Endothelial cell of umbilical vein (primary cell): ENCODE measurements at regions not wholly inside any gene's neighbourhood (a gene's known extent, or its start where the extent isn't known, plus 50 kb on each side); places are given as distances from the start of the nearest gene placed in this dataset.

Experiments
- BruUV-seq: library from RNA; stranded (reverse); fragments of 400-500 nt; replicated peaks from 2 replicates; lab custom pipeline; 2021; lab: Mats Ljungman, UMichigan
- CTCF ChIA-PET: fragments of 300-600, 350-600 bp; sonication (Branson Sonifier 250); formaldehyde crosslinking; loops from one replicate; lab custom pipeline; 2021; ENCODE audit warnings: antibody characterized with exemption, inconsistent platforms; lab: Charles Lee
- POLR2A ChIA-PET: fragments of 300-600, 350-600 bp; sonication (Branson Sonifier 250); formaldehyde crosslinking; loops from one replicate; lab custom pipeline; 2021; ENCODE audit warnings: antibody characterized with exemption, inconsistent platforms; lab: Charles Lee
- DNase-seq: peaks from one replicate; pipeline ENCODE4 v3.0.0-alpha.2; 2011; ENCODE audit warnings: low read depth, low spot score
- FAIRE-seq: peaks from 2 replicates; lab custom pipeline; 2011; peaks lifted over from hg19 to GRCh38; lab: Jason Lieb, UNC
- H2AFZ ChIP-seq: 2 replicates; pipeline ENCODE4 v1.6.0; 2012; ENCODE audit warnings: low read depth, low read length, control low read depth, inconsistent platforms
- H3K27ac ChIP-seq: 2 replicates; pipeline ENCODE4 v1.5.1; 2011; ENCODE audit warnings: low read depth, mild to moderate bottlenecking, control low read depth, low read length, moderate library complexity; ENCODE audit not compliant: insufficient read depth
- H3K27me3 ChIP-seq, 2 experiments: 2 replicates each; pipeline versions ENCODE4 v1.6.0 to v1.6.1; 2011; ENCODE audit warnings: low read length in 2 of 2, mixed read lengths in 1 of 2; ENCODE audit not compliant: control insufficient read depth in 2 of 2, insufficient read depth in 2 of 2
- H3K36me3 ChIP-seq, 2 experiments: 2 replicates in 1 of 2; 3 replicates in 1 of 2; pipeline ENCODE4 v1.5.1; 2011; ENCODE audit warnings: low read length in 2 of 2, mild to moderate bottlenecking in 1 of 2, moderate library complexity in 1 of 2; ENCODE audit not compliant: control insufficient read depth in 2 of 2, insufficient read depth in 2 of 2; ENCODE audit errors: extremely low read depth in 1 of 2
- H3K4me1 ChIP-seq: 3 replicates; pipeline ENCODE4 v1.5.1; 2011; ENCODE audit warnings: mild to moderate bottlenecking, low read length; ENCODE audit not compliant: control insufficient read depth, insufficient read depth; ENCODE audit errors: extremely low read depth
- H3K4me2 ChIP-seq: 2 replicates; pipeline ENCODE4 v1.6.1; 2011; ENCODE audit warnings: low read length, control low read depth, mixed read lengths; ENCODE audit not compliant: insufficient read depth
- H3K4me3 ChIP-seq, 3 experiments: fragments of 200-600 bp in 1 of 3; sonication (generic), shearing (Covaris generic) in 1 of 3; replicated peaks in 1 of 3; 2 replicates each; pipeline ENCODE4 v1.5.1; 2011 to 2016; ENCODE audit warnings: control low read depth in 3 of 3, low read length in 3 of 3, mild to moderate bottlenecking in 2 of 3, inconsistent platforms in 1 of 3, low read depth in 1 of 3, moderate library complexity in 1 of 3; ENCODE audit not compliant: insufficient read depth in 1 of 3
- H3K79me2 ChIP-seq: 2 replicates; pipeline ENCODE4 v1.6.0; 2012; ENCODE audit warnings: low read length, inconsistent platforms; ENCODE audit not compliant: control insufficient read depth, insufficient read depth
- H3K9ac ChIP-seq: replicated peaks from 2 replicates; pipeline ENCODE3; 2011; ENCODE audit warnings: low read length, control low read depth; ENCODE audit not compliant: insufficient read depth; ENCODE audit errors: extremely low read depth
- H3K9me1 ChIP-seq: replicated peaks from 3 replicates; pipeline ENCODE4 v1.6.0; 2011; ENCODE audit warnings: mild to moderate bottlenecking, low read length; ENCODE audit not compliant: control insufficient read depth, insufficient read depth; ENCODE audit errors: extremely low read depth
- H3K9me3 ChIP-seq: replicated peaks from 2 replicates; pipeline ENCODE4 v1.5.1; 2012; ENCODE audit warnings: low read length, inconsistent platforms; ENCODE audit not compliant: control insufficient read depth, insufficient read depth
- H4K20me1 ChIP-seq: replicated peaks from 2 replicates; pipeline ENCODE3; 2011; ENCODE audit warnings: mild to moderate bottlenecking, low read length; ENCODE audit not compliant: control insufficient read depth, insufficient read depth; ENCODE audit errors: extremely low read depth
- CTCF ChIP-seq, 2 donors: IDR thresholded peaks; 1 replicate in 1 of 2; 2 replicates in 1 of 2; pipeline ENCODE4 v1.5.1; 2011; ENCODE audit warnings: low read length in 2 of 2, mild to moderate bottlenecking in 2 of 2, moderate library complexity in 2 of 2, control low read depth in 1 of 2, inconsistent platforms in 1 of 2, low read depth in 1 of 2; ENCODE audit not compliant: insufficient read depth in 1 of 2; ENCODE audit errors: extremely low read depth in 1 of 2
- EZH2 ChIP-seq: IDR thresholded peaks from 2 replicates; pipeline ENCODE4 v1.6.1; 2012; ENCODE audit warnings: borderline replicate concordance, low read depth, mild to moderate bottlenecking, moderate library complexity, low read length, inconsistent platforms; ENCODE audit not compliant: severe bottlenecking
- FOS ChIP-seq: IDR thresholded peaks from 2 replicates; pipeline ENCODE4 v1.6.1; 2011; ENCODE audit warnings: mild to moderate bottlenecking, low read length, moderate library complexity, borderline replicate concordance; ENCODE audit not compliant: insufficient read depth
- GATA2 ChIP-seq: IDR thresholded peaks from 2 replicates; pipeline ENCODE4 v1.7.0; 2011; ENCODE audit warnings: low read depth, mild to moderate bottlenecking, moderate library complexity, mixed read lengths, low read length; ENCODE audit not compliant: insufficient read length, insufficient read depth
- JUN ChIP-seq: IDR thresholded peaks from 2 replicates; pipeline ENCODE4 v1.6.1; 2011; ENCODE audit warnings: borderline replicate concordance, low read depth; ENCODE audit not compliant: insufficient read length, insufficient read depth
- MAX ChIP-seq: IDR thresholded peaks from 2 replicates; pipeline ENCODE4 v1.6.1; 2011; ENCODE audit not compliant: insufficient read depth, insufficient read length
- MYC ChIP-seq: IDR thresholded peaks from one replicate; pipeline ENCODE4 v1.6.1; 2011; ENCODE audit warnings: mild to moderate bottlenecking, low read depth, low read length
- POLR2A ChIP-seq: IDR thresholded peaks from 2 replicates; pipeline ENCODE4 v1.6.1; 2012; ENCODE audit warnings: low read depth, mild to moderate bottlenecking, control low read depth, low read length
- POLR2AphosphoS5 ChIP-seq: IDR thresholded peaks from 2 replicates; pipeline ENCODE4 v1.6.1; 2012; ENCODE audit warnings: low read depth, mild to moderate bottlenecking, control low read depth, low read length, moderate library complexity; ENCODE audit not compliant: insufficient read depth
- dilution Hi-C: fragments of 300-500 bp; cut with MboI; formaldehyde crosslinking; loops from one replicate; pipeline ENCODE4 v1.15.0; 2019; ENCODE audit warnings: low sequenced_read_pairs; ENCODE audit not compliant: extremely low pct_ligation_motif_present
- intact Hi-C: fragments of 100-400 bp; cut with micrococcal nuclease; formaldehyde crosslinking; loops from one replicate; pipeline ENCODE4 v1.10.0; 2022

- Histone ChIP-seq H3K9ac (no peak overlapping the region), H3K4me3 (no peak overlapping the region), H3K27ac (no peak overlapping the region), H3K79me2 (no peaks in the 10 kb centered on the region), H3K27me3 (no peaks in the 10 kb centered on the region), H4K20me1 (no peaks in the 10 kb centered on the region), H2AFZ (no peak overlapping the region), H3K9me1 (no peaks in the 10 kb centered on the region), H3K4me1 (no peaks in the 10 kb centered on the region), H3K36me3 (no peaks in the 10 kb centered on the region), H3K9me3 (no peaks in the 10 kb centered on the region), H3K4me2 (no peak overlapping the region)
- no TSS peak for BruUV-seq
- CTCF ChIA-PET = interaction anchor here (1.0 kb wide), 1 partner anchor 18 kb away, joined by 3 read pairs; no protein-coding TSS in a partner anchor
- intact Hi-C loops = no loop called here
- POLR2A ChIA-PET = no interaction called here
- TF ChIP-seq FOS (no peak), MYC (no peak), MAX (no peak), EZH2 (no peak), POLR2A (no peak), JUN (no peak), POLR2AphosphoS5 (no peak), GATA2 (no peak), CTCF (IDR thresholded peaks at IDR 0.05; ENCODE audit: extremely low read depth in 1 of 2, insufficient read depth in 1 of 2, low read depth in 1 of 2, low read length in 2 of 2) (no peak)
- dilution Hi-C loops = no loop called here
- DNase-seq (no peak), FAIRE-seq (no peak)
Observed at GRCh38 chr16:85445064-85445778, 167.9 kb upstream of the GSE1 start.
